GM12878 (cell line): ENCODE measurements at regions not wholly inside any gene's neighbourhood (a gene's known extent, or its start where the extent isn't known, plus 50 kb on each side); places are given as distances from the start of the nearest gene placed in this dataset.

Experiments used
- ATAC-seq: fragments of 200-7000 bp; cut with Tn5 transposase; 3 replicates; pipeline ENCODE4 v1.9.1; 2020; ENCODE audit warnings: mild to moderate bottlenecking, moderate library complexity
- BruUV-seq: library from RNA; stranded (reverse); fragments of 400-500 nt; replicated peaks from 2 replicates; lab custom pipeline; 2021; lab: Mats Ljungman, UMichigan
- CTCF ChIA-PET: fragments of 300-600 bp; sonication (Branson Sonifier 250); formaldehyde crosslinking; extraction: SDS; loops from one replicate; lab custom pipeline; 2021; ENCODE audit warnings: inconsistent platforms; lab: Yijun Ruan, JAX
- POLR2A ChIA-PET: fragments of 350-600 bp; formaldehyde crosslinking; extraction: SDS; loops from one replicate; lab custom pipeline; 2021; ENCODE audit warnings: inconsistent platforms; lab: Charles Lee
- RAD21 ChIA-PET: fragments of 300-600 bp; sonication (Branson Sonifier 250); formaldehyde crosslinking; loops from one replicate; lab custom pipeline; 2023; ENCODE audit warnings: antibody characterized with exemption; ENCODE audit not compliant: unreplicated experiment; lab: Charles Lee
- SMC1A ChIA-PET: fragments of 300-600 bp; sonication (Branson Sonifier 250); formaldehyde crosslinking; loops from one replicate; lab custom pipeline; 2023; ENCODE audit not compliant: unreplicated experiment, uncharacterized antibody; lab: Charles Lee
- DNase-seq: peaks from one replicate; pipeline ENCODE4 v3.0.0-alpha.2; 2011; ENCODE audit warnings: low read depth, low spot score
- FAIRE-seq: peaks from 3 replicates; lab custom pipeline; 2011; peaks lifted over from hg19 to GRCh38; lab: Jason Lieb, UNC
- H2AFZ ChIP-seq: 2 replicates; pipeline ENCODE4 v1.6.0; 2011; ENCODE audit warnings: low read depth, low read length, control low read depth; ENCODE audit not compliant: control insufficient read depth
- H3K27ac ChIP-seq: 2 replicates; pipeline ENCODE4 v1.5.1; 2011; ENCODE audit warnings: control low read depth; ENCODE audit not compliant: control insufficient read depth, insufficient read depth
- H3K27me3 ChIP-seq, 2 experiments: replicated peaks in 1 of 2; 2 replicates each; pipeline versions ENCODE4 v1.6.0 to v1.6.1; 2011; ENCODE audit warnings: low read length in 1 of 2; ENCODE audit not compliant: control insufficient read depth in 2 of 2, insufficient read depth in 2 of 2
- H3K36me3 ChIP-seq, 2 experiments: 2 replicates each; pipeline ENCODE4 v1.5.1; 2011; ENCODE audit warnings: low read length in 1 of 2; ENCODE audit not compliant: control insufficient read depth in 2 of 2, insufficient read depth in 2 of 2
- H3K4me1 ChIP-seq: 2 replicates; pipeline ENCODE4 v1.6.1; 2011; ENCODE audit warnings: mild to moderate bottlenecking, low read length, moderate library complexity, mixed read lengths; ENCODE audit not compliant: control insufficient read depth, insufficient read depth
- H3K4me2 ChIP-seq: 2 replicates; pipeline ENCODE4 v1.6.0; 2011; ENCODE audit warnings: control low read depth; ENCODE audit not compliant: control insufficient read depth, insufficient read depth
- H3K4me3 ChIP-seq: fragments of 200-600 bp; sonication (generic); 2 replicates; pipeline ENCODE4 v1.5.1; 2016
- H3K79me2 ChIP-seq: 2 replicates; pipeline ENCODE4 v1.6.0; 2011; ENCODE audit warnings: low read length; ENCODE audit not compliant: control insufficient read depth, insufficient read depth
- H3K9ac ChIP-seq: 2 replicates; pipeline ENCODE4 v1.8.0; 2011; ENCODE audit warnings: low read length, control low read depth, mixed read lengths; ENCODE audit not compliant: control insufficient read depth, insufficient read depth
- H3K9me3 ChIP-seq: replicated peaks from 3 replicates; pipeline ENCODE4 v1.5.1; 2011; ENCODE audit warnings: mild to moderate bottlenecking, low read length; ENCODE audit not compliant: control insufficient read depth, insufficient read depth
- H4K20me1 ChIP-seq: 2 replicates; pipeline ENCODE4 v1.6.0; 2011; ENCODE audit not compliant: control insufficient read depth, insufficient read depth
- CHD1 ChIP-seq: IDR thresholded peaks from 2 replicates; pipeline ENCODE4 v1.6.1; 2012; ENCODE audit warnings: low read depth, low read length, improper control_type of control experiment
- MEF2B ChIP-seq: fragments of 450-650 bp; IDR thresholded peaks from 2 replicates; pipeline ENCODE4 v1.6.1; 2018; ENCODE audit warnings: mild to moderate bottlenecking, moderate library complexity; ENCODE audit not compliant: partially characterized antibody, poor library complexity, severe bottlenecking
- MXI1 ChIP-seq: fragments of 150-350 bp; IDR thresholded peaks from 2 replicates; pipeline ENCODE4 v1.6.1; 2011; ENCODE audit warnings: low read depth, mild to moderate bottlenecking, inconsistent platforms, low read length, improper control_type of control experiment
- NR2F1 ChIP-seq: fragments of 450-650 bp; conservative IDR thresholded peaks from 2 replicates; pipeline ENCODE4 v1.6.1; 2017; ENCODE audit warnings: mild to moderate bottlenecking
- WGBS: methylation state at CpG from one replicate; pipeline ENCODE4 v1.1.6; 2016; ENCODE audit warnings: low lambda C conversion rate; ENCODE audit not compliant: insufficient replicate concordance, insufficient coverage; ENCODE audit errors: missing lambda C conversion rate; 5-methylcytosine and 5-hydroxymethylcytosine counted together
- in situ Hi-C: fragments of 300-500 bp; cut with MboI; formaldehyde crosslinking; loops from 9 replicates; pipeline ENCODE4 v1.14.3; 2018; ENCODE audit warnings: mixed read lengths
- intact Hi-C: fragments of 100-400 bp; cut with micrococcal nuclease; formaldehyde crosslinking; loops from one replicate; pipeline ENCODE4 v1.14.2; 2022; ENCODE audit not compliant: unreplicated experiment
- TF ChIP-seq, protein P1 (sequence below): fragments of 150-350 bp; IDR thresholded peaks from 2 replicates; pipeline ENCODE4 v1.6.1; 2016; ENCODE audit warnings: low read depth, low read length

DNA sequence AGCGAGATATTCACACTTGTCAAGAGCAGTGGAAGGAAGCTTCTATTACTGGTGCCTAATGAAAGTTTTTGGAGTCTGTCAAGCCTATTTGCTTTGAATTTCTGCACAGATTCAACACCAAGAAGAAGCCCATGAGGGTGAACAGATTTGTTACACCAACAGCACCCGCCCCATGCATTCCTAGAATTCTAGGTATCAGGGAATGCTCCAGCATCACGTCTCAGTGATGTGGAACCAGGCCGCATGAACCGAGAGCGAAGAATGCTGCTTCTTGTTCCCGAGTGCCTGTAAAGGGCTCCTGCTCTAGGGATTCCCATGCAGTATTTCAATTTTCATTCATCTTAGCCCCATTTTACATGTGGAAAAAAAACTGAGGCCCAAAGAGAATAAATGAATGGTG lies 69.7 kb downstream of the KCNF1 start (continued):
- TF ChIP-seq, protein P1, sequence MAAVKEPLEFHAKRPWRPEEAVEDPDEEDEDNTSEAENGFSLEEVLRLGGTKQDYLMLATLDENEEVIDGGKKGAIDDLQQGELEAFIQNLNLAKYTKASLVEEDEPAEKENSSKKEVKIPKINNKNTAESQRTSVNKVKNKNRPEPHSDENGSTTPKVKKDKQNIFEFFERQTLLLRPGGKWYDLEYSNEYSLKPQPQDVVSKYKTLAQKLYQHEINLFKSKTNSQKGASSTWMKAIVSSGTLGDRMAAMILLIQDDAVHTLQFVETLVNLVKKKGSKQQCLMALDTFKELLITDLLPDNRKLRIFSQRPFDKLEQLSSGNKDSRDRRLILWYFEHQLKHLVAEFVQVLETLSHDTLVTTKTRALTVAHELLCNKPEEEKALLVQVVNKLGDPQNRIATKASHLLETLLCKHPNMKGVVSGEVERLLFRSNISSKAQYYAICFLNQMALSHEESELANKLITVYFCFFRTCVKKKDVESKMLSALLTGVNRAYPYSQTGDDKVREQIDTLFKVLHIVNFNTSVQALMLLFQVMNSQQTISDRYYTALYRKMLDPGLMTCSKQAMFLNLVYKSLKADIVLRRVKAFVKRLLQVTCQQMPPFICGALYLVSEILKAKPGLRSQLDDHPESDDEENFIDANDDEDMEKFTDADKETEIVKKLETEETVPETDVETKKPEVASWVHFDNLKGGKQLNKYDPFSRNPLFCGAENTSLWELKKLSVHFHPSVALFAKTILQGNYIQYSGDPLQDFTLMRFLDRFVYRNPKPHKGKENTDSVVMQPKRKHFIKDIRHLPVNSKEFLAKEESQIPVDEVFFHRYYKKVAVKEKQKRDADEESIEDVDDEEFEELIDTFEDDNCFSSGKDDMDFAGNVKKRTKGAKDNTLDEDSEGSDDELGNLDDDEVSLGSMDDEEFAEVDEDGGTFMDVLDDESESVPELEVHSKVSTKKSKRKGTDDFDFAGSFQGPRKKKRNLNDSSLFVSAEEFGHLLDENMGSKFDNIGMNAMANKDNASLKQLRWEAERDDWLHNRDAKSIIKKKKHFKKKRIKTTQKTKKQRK: no peak
- TF ChIP-seq MEF2B: no peak

DNA sequence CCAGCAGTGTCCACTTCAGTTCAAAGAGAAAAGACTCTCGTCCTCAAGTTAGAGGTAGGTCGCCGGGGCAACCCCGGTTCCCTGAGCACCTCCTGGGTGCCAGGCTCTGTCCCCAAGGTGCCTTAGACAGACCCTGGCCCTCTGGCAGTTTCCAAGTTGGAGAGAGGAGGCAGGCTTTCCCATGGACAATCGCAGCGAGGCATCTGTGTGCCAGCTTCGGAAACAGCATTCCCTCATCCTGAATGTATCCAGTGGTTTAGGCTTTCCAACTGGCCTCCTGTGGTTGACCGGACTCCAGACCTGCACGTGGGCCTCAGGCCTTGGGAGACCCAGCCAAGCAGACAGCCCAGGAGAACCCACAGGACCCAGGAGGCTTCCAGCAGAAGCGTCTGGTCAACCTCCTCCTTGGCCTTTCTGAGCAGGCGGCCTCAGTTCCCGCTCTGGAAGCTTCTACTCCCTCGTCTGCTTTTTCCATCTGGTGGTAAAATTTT lies 70.3 kb downstream of the KCNF1 start:
- WGBS: 53% methylated on average over 13 of the region's 13 CpGs
- RAD21 ChIA-PET: no interaction called here
- no peaks in the 10 kb centered on the region for H4K20me1 ChIP-seq
- H3K9ac ChIP-seq: no peak overlapping the region
- H3K27me3 ChIP-seq: peaks cover 0 to 2% of the 10 kb centered on the region in 2 experiments; a peak in 2 of 4 replicates
- H3K79me2 ChIP-seq: no peaks in the 10 kb centered on the region
- intact Hi-C loops (no loop called here), in situ Hi-C loops (no loop called here)
- H3K4me3 ChIP-seq: no peak overlapping the region
- no peaks in the 10 kb centered on the region for H3K4me1 ChIP-seq
- SMC1A ChIA-PET: no interaction called here
- H3K27ac ChIP-seq: no peak overlapping the region
- no peak for TF ChIP-seq CHD1
- no peak for TF ChIP-seq MXI1
- TF ChIP-seq NR2F1: no peak
- no peak overlapping the region for H2AFZ ChIP-seq
- ATAC-seq (no peak), DNase-seq (no peak), FAIRE-seq (no peak)
- H3K9me3 ChIP-seq: no peaks in the 10 kb centered on the region
- H3K36me3 ChIP-seq: no peaks in the 10 kb centered on the region
- no peak overlapping the region for H3K4me2 ChIP-seq
- POLR2A ChIA-PET: no interaction called here
- CTCF ChIA-PET: no interaction called here
- BruUV-seq: no TSS peak
